ENCODE measurements at regions not wholly inside any gene's neighbourhood (a gene's known extent, or its start where the extent isn't known, plus 50 kb on each side); places are given as distances from the start of the nearest gene placed in this dataset.
"Not testable (repeated sequence)": the region's sequence is repeated elsewhere in the genome, so short reads cannot be mapped to it uniquely, and the experiment has no call there.

DNA sequence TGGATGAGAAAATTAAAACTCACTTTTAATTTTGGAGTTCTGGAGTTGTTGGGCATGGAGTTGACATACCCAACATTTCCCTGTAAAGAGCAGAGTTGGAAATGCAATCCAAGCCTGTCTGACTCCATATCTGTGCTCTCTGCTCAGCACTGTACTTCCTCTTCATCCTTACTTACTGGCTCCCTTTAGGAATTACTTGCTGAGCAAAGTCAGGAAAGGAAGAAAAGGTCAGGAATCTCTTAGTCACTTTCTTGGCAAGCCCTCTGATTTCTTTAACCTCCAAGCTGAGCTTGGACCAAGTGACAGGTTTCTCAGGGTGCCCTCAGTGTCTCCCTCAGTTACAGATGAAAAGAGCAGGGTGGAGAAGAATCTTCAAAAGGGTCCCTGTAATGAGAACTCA, 501.5 kb downstream of the ZIC3 start:
- no peak for DNase-seq (ENCODE audit: low spot score)
- no peaks in the 10 kb centered on the region for H3K27me3 ChIP-seq (ENCODE audit: insufficient read depth, poor library complexity, severe bottlenecking)

DNA sequence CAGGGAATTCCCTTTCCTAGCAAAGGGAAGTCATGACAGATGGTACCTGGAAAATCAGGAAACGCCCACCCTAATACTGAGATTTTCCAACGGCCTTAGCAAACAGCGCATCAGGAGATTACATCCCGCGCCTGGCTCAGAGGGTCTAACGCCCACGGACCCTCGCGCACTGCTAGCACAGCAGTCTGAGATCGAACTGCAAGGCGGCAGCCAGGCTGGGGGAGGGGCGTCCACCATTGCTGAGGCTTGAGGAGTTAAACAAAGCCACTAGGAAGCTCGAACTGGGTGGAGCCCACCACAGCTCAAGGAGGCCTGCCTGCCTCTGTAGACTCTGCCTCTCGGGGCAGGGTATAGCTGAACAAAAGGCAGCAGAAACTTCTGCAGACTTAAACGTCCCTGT, 507.7 kb downstream of the ZIC3 start:
- H3K4me1 ChIP-seq (ENCODE audit: insufficient read depth, poor library complexity, severe bottlenecking) = no peaks in the 10 kb centered on the region
- no peak overlapping the region for H3K27ac ChIP-seq (ENCODE audit: poor library complexity, severe bottlenecking)
- no peaks in the 10 kb centered on the region for H3K36me3 ChIP-seq (ENCODE audit: low read depth)
- TF ChIP-seq, protein P1, sequence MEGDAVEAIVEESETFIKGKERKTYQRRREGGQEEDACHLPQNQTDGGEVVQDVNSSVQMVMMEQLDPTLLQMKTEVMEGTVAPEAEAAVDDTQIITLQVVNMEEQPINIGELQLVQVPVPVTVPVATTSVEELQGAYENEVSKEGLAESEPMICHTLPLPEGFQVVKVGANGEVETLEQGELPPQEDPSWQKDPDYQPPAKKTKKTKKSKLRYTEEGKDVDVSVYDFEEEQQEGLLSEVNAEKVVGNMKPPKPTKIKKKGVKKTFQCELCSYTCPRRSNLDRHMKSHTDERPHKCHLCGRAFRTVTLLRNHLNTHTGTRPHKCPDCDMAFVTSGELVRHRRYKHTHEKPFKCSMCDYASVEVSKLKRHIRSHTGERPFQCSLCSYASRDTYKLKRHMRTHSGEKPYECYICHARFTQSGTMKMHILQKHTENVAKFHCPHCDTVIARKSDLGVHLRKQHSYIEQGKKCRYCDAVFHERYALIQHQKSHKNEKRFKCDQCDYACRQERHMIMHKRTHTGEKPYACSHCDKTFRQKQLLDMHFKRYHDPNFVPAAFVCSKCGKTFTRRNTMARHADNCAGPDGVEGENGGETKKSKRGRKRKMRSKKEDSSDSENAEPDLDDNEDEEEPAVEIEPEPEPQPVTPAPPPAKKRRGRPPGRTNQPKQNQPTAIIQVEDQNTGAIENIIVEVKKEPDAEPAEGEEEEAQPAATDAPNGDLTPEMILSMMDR (IDR thresholded peaks at IDR 0.05; ENCODE audit: poor library complexity, severe bottlenecking) = no peak
- ATAC-seq (ENCODE audit: low read depth) (no peak), DNase-seq (ENCODE audit: low spot score) (no peak)
- H3K9me3 ChIP-seq (ENCODE audit: severe bottlenecking) = no peaks in the 10 kb centered on the region
- H3K27me3 ChIP-seq (ENCODE audit: insufficient read depth, poor library complexity, severe bottlenecking) = no peaks in the 10 kb centered on the region
- no peak overlapping the region for H3K4me3 ChIP-seq (ENCODE audit: severe bottlenecking)

More for the DNA sequence above, 501.5 kb downstream of the ZIC3 start:
- no peak for ATAC-seq (ENCODE audit: low read depth)
- Histone ChIP-seq H3K27ac (ENCODE audit: poor library complexity, severe bottlenecking) (no peak overlapping the region), H3K9me3 (ENCODE audit: severe bottlenecking) (no peaks in the 10 kb centered on the region), H3K4me1 (ENCODE audit: insufficient read depth, poor library complexity, severe bottlenecking) (no peaks in the 10 kb centered on the region), H3K36me3 (ENCODE audit: low read depth) (no peaks in the 10 kb centered on the region), H3K4me3 (ENCODE audit: severe bottlenecking) (no peak overlapping the region)
- TF ChIP-seq, protein P1 (IDR thresholded peaks at IDR 0.05; ENCODE audit: poor library complexity, severe bottlenecking) = no peak

DNA sequence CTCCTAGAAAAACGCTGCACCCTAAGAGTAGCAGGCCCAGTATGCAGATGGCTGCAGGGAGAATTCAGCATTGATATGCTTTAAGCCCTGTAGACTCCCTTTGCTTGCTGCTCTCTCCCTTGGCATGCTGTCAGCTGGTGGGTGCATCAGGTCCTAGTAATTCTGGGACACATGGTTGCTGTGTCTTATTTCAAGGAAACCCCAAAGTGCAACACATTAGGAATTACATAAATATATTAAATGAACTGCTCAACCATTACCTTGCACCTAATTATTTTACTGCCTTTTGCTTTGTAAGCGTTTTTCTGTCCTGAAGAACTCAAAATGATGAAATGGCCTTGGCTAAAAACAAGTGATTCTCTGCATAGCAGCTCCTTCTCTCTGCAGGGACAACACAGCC, 516.3 kb downstream of the ZIC3 start:
- TF ChIP-seq, protein P1 (IDR thresholded peaks at IDR 0.05; ENCODE audit: poor library complexity, severe bottlenecking) = no peak
- H3K4me3 ChIP-seq (ENCODE audit: severe bottlenecking) = no peak overlapping the region
- H3K27ac ChIP-seq (ENCODE audit: poor library complexity, severe bottlenecking) = no peak overlapping the region
- DNase-seq (ENCODE audit: low spot score) (no peak), ATAC-seq (ENCODE audit: low read depth) (no peak)
- no peaks in the 10 kb centered on the region for H3K4me1 ChIP-seq (ENCODE audit: insufficient read depth, poor library complexity, severe bottlenecking)
- no peaks in the 10 kb centered on the region for H3K27me3 ChIP-seq (ENCODE audit: insufficient read depth, poor library complexity, severe bottlenecking)
- no peaks in the 10 kb centered on the region for H3K9me3 ChIP-seq (ENCODE audit: severe bottlenecking)
- no peaks in the 10 kb centered on the region for H3K36me3 ChIP-seq (ENCODE audit: low read depth)

DNA sequence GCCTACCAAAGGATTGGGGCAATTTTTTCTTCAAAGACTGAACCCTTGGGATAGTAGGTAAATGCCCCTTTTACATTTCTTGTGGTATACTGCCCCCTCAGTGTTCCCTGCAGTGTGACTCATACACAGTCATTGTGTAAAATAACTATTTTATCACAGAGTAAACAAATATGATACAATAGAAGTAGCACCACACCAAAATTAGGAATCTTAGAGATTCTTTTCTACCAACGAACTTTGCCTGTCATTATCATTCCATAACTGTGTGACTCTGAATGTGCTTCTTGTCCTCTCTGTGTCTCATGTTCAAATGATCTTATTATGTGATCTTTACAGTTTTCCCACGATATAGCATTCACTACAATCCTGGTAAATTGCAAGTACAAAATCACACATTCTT, 517.0 kb downstream of the ZIC3 start:
- TF ChIP-seq, protein P1 (IDR thresholded peaks at IDR 0.05; ENCODE audit: poor library complexity, severe bottlenecking) = no peak
- H3K9me3 ChIP-seq (ENCODE audit: severe bottlenecking) = no peaks in the 10 kb centered on the region
- H3K36me3 ChIP-seq (ENCODE audit: low read depth) = no peaks in the 10 kb centered on the region
- no peaks in the 10 kb centered on the region for H3K4me1 ChIP-seq (ENCODE audit: insufficient read depth, poor library complexity, severe bottlenecking)
- H3K27me3 ChIP-seq (ENCODE audit: insufficient read depth, poor library complexity, severe bottlenecking) = no peaks in the 10 kb centered on the region
- no peak for ATAC-seq (ENCODE audit: low read depth)
- DNase-seq (ENCODE audit: low spot score) = no peak
- H3K4me3 ChIP-seq (ENCODE audit: severe bottlenecking) = no peak overlapping the region
- no peak overlapping the region for H3K27ac ChIP-seq (ENCODE audit: poor library complexity, severe bottlenecking)

DNA sequence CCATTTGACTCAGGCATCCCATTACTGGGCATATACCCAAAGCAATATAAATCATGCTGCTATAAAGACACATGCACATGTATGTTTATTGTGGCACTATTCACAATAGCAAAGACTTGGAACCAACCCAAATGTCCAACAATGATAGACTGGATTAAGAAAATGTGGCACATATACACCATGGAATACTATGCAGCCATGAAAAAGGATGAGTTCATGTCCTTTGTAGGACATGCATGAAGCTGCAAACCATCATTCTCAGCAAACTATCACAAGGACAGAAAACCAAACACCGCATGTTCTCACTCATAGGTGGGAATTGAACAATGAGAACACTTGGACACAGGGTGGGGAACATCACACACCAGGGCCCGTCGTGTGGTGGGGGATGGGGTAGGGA, 545.0 kb downstream of the ZIC3 start:
- H3K36me3 ChIP-seq (ENCODE audit: low read depth); ATAC-seq (ENCODE audit: low read depth); H3K4me3 ChIP-seq (ENCODE audit: severe bottlenecking); H3K27me3 ChIP-seq (ENCODE audit: insufficient read depth, poor library complexity, severe bottlenecking); H3K4me1 ChIP-seq (ENCODE audit: insufficient read depth, poor library complexity, severe bottlenecking); DNase-seq (ENCODE audit: low spot score); H3K27ac ChIP-seq (ENCODE audit: poor library complexity, severe bottlenecking); H3K9me3 ChIP-seq (ENCODE audit: severe bottlenecking): not testable (repeated sequence)

All from RWPE2 (cell line).